ENCODE measurements at regions not wholly inside any gene's neighbourhood (a gene's known extent, or its start where the extent isn't known, plus 50 kb on each side); places are given as distances from the start of the nearest gene placed in this dataset.

GRCh38 chr22:46084376-46084775 lies 66.0 kb upstream of the PPARA start:
- peaks cover 16% of the 10 kb centered on the region for H3K4me1 ChIP-seq (ENCODE audit: insufficient read depth, low read length, severe bottlenecking)
- H3F3A ChIP-seq (ENCODE audit: insufficient read depth, low read length), result no peaks in the 10 kb centered on the region
- H3K36me3 ChIP-seq (ENCODE audit: insufficient read depth, low read length), result peaks cover 24% of the 10 kb centered on the region
- H2AFZ ChIP-seq (ENCODE audit: low read length), result no peak overlapping the region
- H3K9me2 ChIP-seq (ENCODE audit: low read depth, low read length), result no peaks in the 10 kb centered on the region
- no peak overlapping the region for H3K4me3 ChIP-seq (ENCODE audit: low read depth, low read length, poor library complexity, severe bottlenecking)
- H3K27ac ChIP-seq (ENCODE audit: low read depth, low read length, poor library complexity, severe bottlenecking), result no peak overlapping the region
- H3K27me3 ChIP-seq (ENCODE audit: insufficient read depth, low read length), result no peaks in the 10 kb centered on the region
- H4K20me1 ChIP-seq (ENCODE audit: insufficient read depth, low read length), result no peaks in the 10 kb centered on the region
- no peak overlapping the region for H3K4me2 ChIP-seq (ENCODE audit: low read length)
- no peak overlapping the region for H3K9ac ChIP-seq (ENCODE audit: low read length)
- no peaks in the 10 kb centered on the region for H3K79me2 ChIP-seq (ENCODE audit: insufficient read depth, low read length)
- TF ChIP-seq EZH2 (IDR thresholded peaks at IDR 0.05; ENCODE audit: borderline replicate concordance, low read length) (no peak), CTCF (IDR thresholded peaks at IDR 0.05; ENCODE audit: low read length) (no peak)
- no peaks in the 10 kb centered on the region for H3K9me3 ChIP-seq (ENCODE audit: low read length)

GRCh38 chr22:46084943-46085827 lies 65.1 kb upstream of the PPARA start:
- Histone ChIP-seq H3K27me3 (ENCODE audit: insufficient read depth, low read length) (no peaks in the 10 kb centered on the region), H3K9me3 (ENCODE audit: low read length) (no peaks in the 10 kb centered on the region), H4K20me1 (ENCODE audit: insufficient read depth, low read length) (no peaks in the 10 kb centered on the region), H3K4me2 (ENCODE audit: low read length) (no peak overlapping the region), H3K79me2 (ENCODE audit: insufficient read depth, low read length) (no peaks in the 10 kb centered on the region), H3K27ac (ENCODE audit: low read depth, low read length, poor library complexity, severe bottlenecking) (no peak overlapping the region), H3K4me1 (ENCODE audit: insufficient read depth, low read length, severe bottlenecking) (peaks cover 16% of the 10 kb centered on the region), H3K36me3 (ENCODE audit: insufficient read depth, low read length) (peaks cover 24% of the 10 kb centered on the region), H2AFZ (ENCODE audit: low read length) (no peak overlapping the region), H3F3A (ENCODE audit: insufficient read depth, low read length) (no peaks in the 10 kb centered on the region), H3K9ac (ENCODE audit: low read length) (no peak overlapping the region), H3K9me2 (ENCODE audit: low read depth, low read length) (no peaks in the 10 kb centered on the region), H3K4me3 (ENCODE audit: low read depth, low read length, poor library complexity, severe bottlenecking) (no peak overlapping the region)
- TF ChIP-seq CTCF (IDR thresholded peaks at IDR 0.05; ENCODE audit: low read length), result no peak
- TF ChIP-seq EZH2 (IDR thresholded peaks at IDR 0.05; ENCODE audit: borderline replicate concordance, low read length), result no peak

- Histone ChIP-seq H2AFZ (ENCODE audit: low read length) (no peak overlapping the region), H3K27ac (ENCODE audit: low read depth, low read length, poor library complexity, severe bottlenecking) (no peak overlapping the region), H3K4me2 (ENCODE audit: low read length) (no peak overlapping the region), H3K4me3 (ENCODE audit: low read depth, low read length, poor library complexity, severe bottlenecking) (no peak overlapping the region), H4K20me1 (ENCODE audit: insufficient read depth, low read length) (no peaks in the 10 kb centered on the region), H3K9me2 (ENCODE audit: low read depth, low read length) (no peaks in the 10 kb centered on the region), H3K27me3 (ENCODE audit: insufficient read depth, low read length) (no peaks in the 10 kb centered on the region), H3K79me2 (ENCODE audit: insufficient read depth, low read length) (no peaks in the 10 kb centered on the region), H3K4me1 (ENCODE audit: insufficient read depth, low read length, severe bottlenecking) (peaks cover 16% of the 10 kb centered on the region), H3K36me3 (ENCODE audit: insufficient read depth, low read length) (peaks cover 24% of the 10 kb centered on the region), H3F3A (ENCODE audit: insufficient read depth, low read length) (no peaks in the 10 kb centered on the region), H3K9ac (ENCODE audit: low read length) (no peak overlapping the region), H3K9me3 (ENCODE audit: low read length) (no peaks in the 10 kb centered on the region)
- TF ChIP-seq CTCF (IDR thresholded peaks at IDR 0.05; ENCODE audit: low read length), result no peak
- TF ChIP-seq EZH2 (IDR thresholded peaks at IDR 0.05; ENCODE audit: borderline replicate concordance, low read length), result no peak
These were observed 64.3 kb upstream of the PPARA start for GRCh38 chr22:46085828-46086576.

All from OCI-LY1 (cell line).